ENCODE measurements at regions not wholly inside any gene's neighbourhood (a gene's known extent, or its start where the extent isn't known, plus 50 kb on each side); places are given as distances from the start of the nearest gene placed in this dataset.
"Not testable (repeated sequence)": the region's sequence is repeated elsewhere in the genome, so short reads cannot be mapped to it uniquely, and the experiment has no call there.

GRCh38 chr12:88667615-88668014 is 87.3 kb upstream of the KITLG start:
- not testable (repeated sequence) for TF ChIP-seq POLR2A (IDR thresholded peaks at IDR 0.05; ENCODE audit: low read length); GATA1 (IDR thresholded peaks at IDR 0.05; ENCODE audit: low read depth, low read length)
